GM21717 (cell line): ENCODE measurements at regions not wholly inside any gene's neighbourhood (a gene's known extent, or its start where the extent isn't known, plus 50 kb on each side); places are given as distances from the start of the nearest gene placed in this dataset.

ENCODE experiments used
- ATAC-seq: cut with Tn5 transposase; IDR thresholded peaks from one replicate; pipeline ENCODE4 v1.9.1; 2021; ENCODE audit warnings: mild to moderate bottlenecking, moderate library complexity; ENCODE audit not compliant: unreplicated experiment

DNA sequence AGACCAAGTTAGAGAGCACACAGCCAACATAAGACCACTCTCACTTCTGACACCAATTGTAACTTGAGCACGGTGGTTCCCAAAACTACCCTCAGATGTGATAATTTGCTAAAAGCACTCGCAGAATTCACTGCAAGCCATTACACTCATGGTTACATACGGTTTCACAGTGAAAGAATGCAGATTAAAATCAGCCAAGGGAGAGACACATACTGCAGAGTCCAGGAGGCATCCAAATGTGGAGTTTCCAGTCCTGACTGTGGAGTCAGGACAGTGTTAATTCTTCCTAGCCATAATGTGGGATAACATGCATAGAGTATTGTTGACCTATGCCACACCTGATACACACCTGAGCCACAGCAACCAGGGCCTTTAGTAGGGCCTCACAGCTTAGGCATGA is 956.4 kb downstream of the NTRK3 start:
- no peak for ATAC-seq

DNA sequence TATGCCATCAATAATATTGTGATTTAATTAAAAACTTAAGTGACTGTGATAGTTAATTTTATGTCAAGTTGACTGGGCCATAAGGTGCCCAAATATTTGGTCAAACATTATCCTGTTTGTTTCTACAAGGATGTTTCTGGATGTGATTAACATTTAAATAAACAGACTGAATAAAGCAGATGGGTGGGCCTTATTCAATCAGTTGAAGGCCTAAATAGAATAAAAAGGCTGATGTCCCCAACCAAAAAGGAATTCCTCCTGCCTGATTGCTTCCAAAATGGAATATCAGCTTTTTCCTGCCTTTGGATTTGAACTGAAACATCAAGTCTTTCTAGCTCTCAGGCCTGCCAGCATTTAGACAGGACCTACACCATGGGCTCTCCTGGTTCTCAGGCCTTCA is 961.7 kb downstream of the NTRK3 start:
- no peak for ATAC-seq

- no peak for ATAC-seq
Observed at GRCh38 chr15:87293031-87293430, 963.5 kb downstream of the NTRK3 start.

- ATAC-seq: no peak
Observed at GRCh38 chr15:87287156-87287555, 969.4 kb downstream of the NTRK3 start.

- ATAC-seq: no peak
Observed at GRCh38 chr15:87269566-87269965, 987.0 kb downstream of the NTRK3 start.

GRCh38 chr15:87268675-87269074 is 987.9 kb downstream of the NTRK3 start:
- ATAC-seq: no peak

DNA sequence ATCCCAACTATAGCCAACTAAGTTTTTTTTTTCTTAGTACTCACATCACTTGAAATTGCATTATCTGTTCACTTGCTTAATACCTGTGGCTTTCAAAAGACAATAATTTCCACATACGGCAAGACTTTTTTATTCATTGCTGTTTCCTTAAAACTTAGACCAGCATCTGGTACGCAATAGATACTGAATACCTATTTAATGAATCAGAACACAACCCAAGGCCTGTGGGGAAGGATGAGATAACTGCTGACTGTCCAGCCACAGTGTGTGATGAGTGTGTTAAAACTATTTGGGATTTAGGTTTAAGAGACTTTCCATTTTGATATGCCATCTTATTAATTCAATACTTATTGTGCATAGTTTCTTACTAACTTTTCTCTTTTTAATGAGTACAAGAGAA is 988.7 kb downstream of the NTRK3 start:
- ATAC-seq: no peak

DNA sequence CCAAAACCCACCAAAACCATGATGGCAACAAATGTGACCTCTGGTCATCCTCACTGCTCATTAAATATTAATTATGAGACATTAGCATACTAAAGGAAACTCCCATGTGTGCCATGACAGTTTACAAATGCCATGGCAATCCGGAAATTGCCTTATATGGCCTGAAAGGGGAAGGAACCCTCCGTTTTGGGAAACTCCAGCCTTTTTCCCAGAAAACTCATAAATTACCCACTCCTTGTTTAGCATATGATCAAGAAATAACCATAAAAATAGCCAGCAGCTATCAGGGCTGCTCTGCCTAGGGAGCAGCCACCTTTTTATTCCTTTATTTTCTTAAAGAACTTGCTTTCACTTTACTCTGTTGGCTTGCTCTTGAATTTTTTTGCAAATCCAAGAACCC is 992.7 kb downstream of the NTRK3 start:
- no peak for ATAC-seq

DNA sequence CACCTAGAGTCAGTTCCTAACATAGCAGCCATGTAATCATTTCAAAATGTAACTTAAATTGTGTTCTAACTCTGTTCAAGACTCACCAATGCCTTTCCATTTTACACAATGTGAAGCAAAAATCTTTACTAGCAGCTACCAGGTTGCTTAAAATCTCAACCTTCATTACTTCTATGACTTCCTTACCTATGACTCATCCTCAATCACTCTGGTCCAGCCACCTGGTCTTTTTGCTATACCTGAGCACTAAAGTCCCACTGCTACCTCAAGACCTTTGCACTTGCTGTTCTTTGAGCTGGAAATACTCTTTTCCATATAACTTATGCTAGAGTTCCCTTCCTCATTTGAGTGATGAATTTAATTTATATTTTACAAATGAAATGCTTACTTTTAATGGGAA is 993.2 kb downstream of the NTRK3 start:
- ATAC-seq: no peak

DNA sequence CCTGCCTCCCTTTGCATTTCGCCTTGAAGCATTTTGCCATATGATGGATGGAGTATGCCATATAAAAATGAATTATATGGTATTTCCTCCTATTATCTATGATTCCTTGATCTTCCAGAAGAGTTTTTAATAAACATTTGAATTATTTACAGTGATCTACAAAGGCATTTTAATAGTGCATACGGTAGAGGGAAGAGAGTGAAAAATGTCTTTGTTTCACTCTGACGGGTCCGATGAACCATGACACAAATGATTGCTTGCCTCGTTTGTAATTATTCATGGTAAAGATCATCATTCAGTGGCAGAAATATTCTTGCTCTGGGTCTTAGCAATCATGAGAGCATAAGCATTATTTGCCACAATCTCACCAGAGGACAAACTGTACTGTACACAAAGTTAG is 1010.9 kb downstream of the NTRK3 start:
- ATAC-seq: no peak

GRCh38 chr15:87243474-87243873 is 1013.1 kb downstream of the NTRK3 start:
- no peak for ATAC-seq

DNA sequence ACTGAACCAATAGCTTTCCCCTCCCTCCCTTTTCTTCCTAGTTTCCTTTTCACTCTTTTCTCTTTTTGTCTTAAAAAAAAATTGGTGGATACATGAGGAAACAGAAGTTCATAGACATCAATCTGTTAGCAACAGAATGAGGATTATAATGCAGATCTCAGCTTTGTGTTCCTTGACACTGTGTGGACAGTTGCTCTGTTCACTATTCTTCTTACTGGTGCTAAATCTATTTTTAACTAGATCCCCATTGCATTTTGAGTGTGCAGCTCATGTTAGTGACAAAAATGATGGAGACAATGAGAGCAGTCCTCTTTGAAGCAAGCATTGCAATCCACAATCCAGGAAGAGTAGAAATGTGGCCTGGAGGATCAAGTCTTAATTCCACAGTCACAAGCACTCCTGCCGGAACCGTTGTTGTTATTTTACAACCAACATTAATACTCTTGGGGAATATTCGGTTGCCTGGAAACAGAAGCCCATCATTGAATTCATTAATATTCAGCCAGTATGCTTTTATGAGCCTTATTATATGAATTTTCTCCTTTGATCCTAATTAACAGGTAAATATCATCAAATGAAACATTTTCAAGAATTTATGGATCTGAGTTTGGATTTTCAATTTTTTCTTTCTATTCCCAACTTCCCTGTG is 1016.8 kb downstream of the NTRK3 start:
- ATAC-seq: no peak

DNA sequence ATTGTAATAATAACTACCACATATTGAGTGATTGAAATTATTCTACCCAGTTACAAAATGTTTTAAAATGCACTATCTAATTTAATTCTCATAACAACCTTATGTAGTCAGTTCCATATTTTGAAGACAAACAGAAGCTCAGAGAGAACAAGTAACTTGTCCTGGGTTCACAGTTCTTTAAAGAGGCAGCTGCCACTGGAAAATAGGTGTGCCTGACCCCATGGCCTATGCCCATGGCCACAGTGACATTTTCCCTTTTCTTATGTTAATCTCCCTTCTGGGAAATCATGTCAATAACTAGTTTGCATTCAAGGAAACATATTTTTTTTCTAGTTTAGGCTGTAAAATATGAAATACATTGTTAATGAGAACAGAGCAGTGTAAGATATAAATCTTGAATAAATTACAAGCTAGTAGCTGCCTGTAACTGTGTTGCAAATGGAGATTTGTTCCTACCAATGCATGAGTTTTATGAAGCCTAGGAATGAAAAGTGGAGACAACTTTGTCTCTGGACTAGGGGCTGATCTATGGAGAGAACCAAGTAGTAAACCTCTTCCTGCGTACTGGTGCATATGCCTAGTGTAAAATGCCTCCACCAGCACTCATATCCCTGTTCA is 1018.0 kb downstream of the NTRK3 start:
- no peak for ATAC-seq

DNA sequence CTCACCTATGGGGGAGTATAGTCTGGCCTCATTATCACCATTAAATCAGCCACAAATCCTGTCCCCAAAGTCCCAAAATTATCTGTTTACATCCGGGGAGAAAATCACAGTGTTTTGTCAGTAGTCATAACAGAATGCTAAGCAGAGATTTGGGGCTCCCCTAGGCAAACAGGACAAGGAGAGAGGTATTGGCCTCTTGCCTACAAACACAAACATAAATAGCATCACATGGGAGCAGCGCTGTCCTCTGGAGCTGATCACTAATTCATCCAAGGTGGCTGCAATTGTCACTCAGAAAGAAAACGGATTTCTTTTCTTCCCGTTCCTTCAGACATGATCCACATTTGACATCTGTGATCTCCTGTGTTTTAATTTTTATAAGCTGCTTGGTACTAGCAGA is 1028.1 kb downstream of the NTRK3 start:
- no peak for ATAC-seq

- ATAC-seq: no peak
Observed at GRCh38 chr15:87227846-87228245, 1028.7 kb downstream of the NTRK3 start.

GRCh38 chr15:87225436-87225835 is 1031.1 kb downstream of the NTRK3 start:
- ATAC-seq: no peak

DNA sequence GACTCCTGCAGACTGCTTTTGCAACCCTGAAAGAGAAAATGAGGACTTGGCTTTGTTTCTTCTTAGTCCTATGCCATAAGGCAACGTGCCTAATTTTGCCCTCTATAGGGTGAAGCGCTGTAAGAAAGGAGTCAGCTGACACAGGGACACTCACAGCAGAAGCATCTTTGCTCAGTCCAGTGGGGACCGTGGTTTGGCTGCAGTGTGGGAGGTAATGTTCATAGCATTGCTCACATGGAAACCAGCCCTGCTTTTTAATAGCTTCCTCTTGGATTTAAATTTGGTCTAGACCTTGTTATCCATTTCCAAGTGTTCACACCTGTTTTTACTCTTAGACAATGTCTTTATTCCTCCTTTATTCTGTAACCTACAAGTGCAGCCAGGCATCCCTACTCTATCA is 1032.1 kb downstream of the NTRK3 start:
- no peak for ATAC-seq

- no peak for ATAC-seq
Observed at GRCh38 chr15:87219650-87220615, 1036.6 kb downstream of the NTRK3 start.

DNA sequence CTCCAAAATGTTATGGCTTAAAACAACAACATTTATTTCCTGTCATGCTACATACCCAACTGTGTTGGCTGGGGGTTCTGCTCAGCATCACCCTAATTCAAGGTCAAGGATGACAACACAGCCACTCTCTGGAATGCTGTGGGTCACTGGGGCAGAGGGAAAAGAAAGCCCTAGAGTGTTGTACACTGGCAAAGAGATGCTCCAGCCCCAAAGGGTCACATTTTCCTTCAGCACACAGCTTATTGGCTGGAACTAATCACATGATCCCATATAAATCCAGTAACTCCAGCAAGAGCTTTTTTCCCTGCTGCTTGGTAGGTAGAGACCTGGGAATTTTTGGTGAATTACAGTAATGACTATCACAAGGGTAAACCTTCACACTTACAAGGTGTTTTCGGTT is 1041.4 kb downstream of the NTRK3 start:
- no peak for ATAC-seq

GRCh38 chr15:87213626-87214025 is 1042.9 kb downstream of the NTRK3 start:
- no peak for ATAC-seq

GRCh38 chr15:87212041-87212440 is 1044.5 kb downstream of the NTRK3 start:
- no peak for ATAC-seq

- no peak for ATAC-seq
Observed at GRCh38 chr15:87211547-87211946, 1045.0 kb downstream of the NTRK3 start.
